ENCODE measurements at regions not wholly inside any gene's neighbourhood (a gene's known extent, or its start where the extent isn't known, plus 50 kb on each side); places are given as distances from the start of the nearest gene placed in this dataset.
"Not testable (repeated sequence)": the region's sequence is repeated elsewhere in the genome, so short reads cannot be mapped to it uniquely, and the experiment has no call there.

GRCh38 chr20:25798174-25798993 lies 101.7 kb upstream of the ZNF337 start:
- H3K36me3 ChIP-seq (ENCODE audit: control insufficient read depth, insufficient read depth, low read length); H3K9me3 ChIP-seq (ENCODE audit: control insufficient read depth, insufficient read depth, low read length); H3K4me1 ChIP-seq (ENCODE audit: control insufficient read depth, insufficient read depth, low read length); H3K27ac ChIP-seq (ENCODE audit: low read length); DNase-seq (ENCODE audit: low read depth, low spot score); H3K4me3 ChIP-seq (ENCODE audit: low read length); H3K27me3 ChIP-seq (ENCODE audit: control insufficient read depth, insufficient read depth, low read length): not testable (repeated sequence)
- WGBS (ENCODE audit: insufficient coverage, insufficient read length) = no CpG with 5 or more reads among the region's 45 CpGs

- DNase-seq (ENCODE audit: low read depth, low spot score); H3K4me1 ChIP-seq (ENCODE audit: control insufficient read depth, insufficient read depth, low read length); H3K27ac ChIP-seq (ENCODE audit: low read length); H3K9me3 ChIP-seq (ENCODE audit: control insufficient read depth, insufficient read depth, low read length); H3K4me3 ChIP-seq (ENCODE audit: low read length); H3K27me3 ChIP-seq (ENCODE audit: control insufficient read depth, insufficient read depth, low read length); H3K36me3 ChIP-seq (ENCODE audit: control insufficient read depth, insufficient read depth, low read length): not testable (repeated sequence)
- no CpG with 5 or more reads among the region's 10 CpGs for WGBS (ENCODE audit: insufficient coverage, insufficient read length)
Measured at GRCh38 chr20:25797062-25797461, 100.4 kb upstream of the ZNF337 start.

GRCh38 chr20:25777241-25777640 lies 80.6 kb upstream of the ZNF337 start:
- H3K4me3 ChIP-seq (ENCODE audit: low read length); H3K4me1 ChIP-seq (ENCODE audit: control insufficient read depth, insufficient read depth, low read length); H3K27ac ChIP-seq (ENCODE audit: low read length); DNase-seq (ENCODE audit: low read depth, low spot score); H3K36me3 ChIP-seq (ENCODE audit: control insufficient read depth, insufficient read depth, low read length); H3K27me3 ChIP-seq (ENCODE audit: control insufficient read depth, insufficient read depth, low read length); H3K9me3 ChIP-seq (ENCODE audit: control insufficient read depth, insufficient read depth, low read length): not testable (repeated sequence)
- WGBS (ENCODE audit: insufficient coverage, insufficient read length) = no CpG with 5 or more reads among the region's 3 CpGs

- not testable (repeated sequence) for H3K27me3 ChIP-seq (ENCODE audit: control insufficient read depth, insufficient read depth, low read length); H3K27ac ChIP-seq (ENCODE audit: low read length); H3K4me3 ChIP-seq (ENCODE audit: low read length); H3K4me1 ChIP-seq (ENCODE audit: control insufficient read depth, insufficient read depth, low read length); DNase-seq (ENCODE audit: low read depth, low spot score); H3K9me3 ChIP-seq (ENCODE audit: control insufficient read depth, insufficient read depth, low read length); H3K36me3 ChIP-seq (ENCODE audit: control insufficient read depth, insufficient read depth, low read length)
- WGBS (ENCODE audit: insufficient coverage, insufficient read length) = no CpG with 5 or more reads among the region's 24 CpGs
Measured at GRCh38 chr20:25774711-25775110, 78.1 kb upstream of the ZNF337 start.

- not testable (repeated sequence) for H3K4me3 ChIP-seq (ENCODE audit: low read length); H3K9me3 ChIP-seq (ENCODE audit: control insufficient read depth, insufficient read depth, low read length); H3K36me3 ChIP-seq (ENCODE audit: control insufficient read depth, insufficient read depth, low read length); H3K27ac ChIP-seq (ENCODE audit: low read length); H3K4me1 ChIP-seq (ENCODE audit: control insufficient read depth, insufficient read depth, low read length); DNase-seq (ENCODE audit: low read depth, low spot score); H3K27me3 ChIP-seq (ENCODE audit: control insufficient read depth, insufficient read depth, low read length)
- no CpG with 5 or more reads among the region's 18 CpGs for WGBS (ENCODE audit: insufficient coverage, insufficient read length)
Measured at GRCh38 chr20:25774203-25774602, 77.5 kb upstream of the ZNF337 start.

GRCh38 chr20:25772437-25772836 lies 75.8 kb upstream of the ZNF337 start:
- DNase-seq (ENCODE audit: low read depth, low spot score); H3K27ac ChIP-seq (ENCODE audit: low read length); H3K4me3 ChIP-seq (ENCODE audit: low read length); H3K36me3 ChIP-seq (ENCODE audit: control insufficient read depth, insufficient read depth, low read length); H3K4me1 ChIP-seq (ENCODE audit: control insufficient read depth, insufficient read depth, low read length); H3K9me3 ChIP-seq (ENCODE audit: control insufficient read depth, insufficient read depth, low read length); H3K27me3 ChIP-seq (ENCODE audit: control insufficient read depth, insufficient read depth, low read length): not testable (repeated sequence)
- no CpG with 5 or more reads among the region's 3 CpGs for WGBS (ENCODE audit: insufficient coverage, insufficient read length)

GRCh38 chr20:25771818-25772217 lies 75.2 kb upstream of the ZNF337 start:
- H3K36me3 ChIP-seq (ENCODE audit: control insufficient read depth, insufficient read depth, low read length) = not testable (repeated sequence)

GRCh38 chr20:25761596-25761995 lies 64.9 kb upstream of the ZNF337 start:
- no peak for DNase-seq (ENCODE audit: low read depth, low spot score)
- Histone ChIP-seq H3K36me3 (ENCODE audit: control insufficient read depth, insufficient read depth, low read length) (no peaks in the 10 kb centered on the region), H3K27ac (ENCODE audit: low read length) (no peak overlapping the region), H3K4me1 (ENCODE audit: control insufficient read depth, insufficient read depth, low read length) (no peaks in the 10 kb centered on the region), H3K9me3 (ENCODE audit: control insufficient read depth, insufficient read depth, low read length) (no peaks in the 10 kb centered on the region), H3K4me3 (ENCODE audit: low read length) (no peak overlapping the region), H3K27me3 (ENCODE audit: control insufficient read depth, insufficient read depth, low read length) (no peaks in the 10 kb centered on the region)

More at GRCh38 chr20:25771818-25772217, 75.2 kb upstream of the ZNF337 start:
- H3K4me1 ChIP-seq (ENCODE audit: control insufficient read depth, insufficient read depth, low read length); H3K4me3 ChIP-seq (ENCODE audit: low read length); H3K27ac ChIP-seq (ENCODE audit: low read length); H3K9me3 ChIP-seq (ENCODE audit: control insufficient read depth, insufficient read depth, low read length); DNase-seq (ENCODE audit: low read depth, low spot score); H3K27me3 ChIP-seq (ENCODE audit: control insufficient read depth, insufficient read depth, low read length): not testable (repeated sequence)
- no CpG with 5 or more reads among the region's 1 CpG for WGBS (ENCODE audit: insufficient coverage, insufficient read length)

- H3K4me3 ChIP-seq (ENCODE audit: low read length); DNase-seq (ENCODE audit: low read depth, low spot score); H3K9me3 ChIP-seq (ENCODE audit: control insufficient read depth, insufficient read depth, low read length); H3K27me3 ChIP-seq (ENCODE audit: control insufficient read depth, insufficient read depth, low read length); H3K36me3 ChIP-seq (ENCODE audit: control insufficient read depth, insufficient read depth, low read length); H3K27ac ChIP-seq (ENCODE audit: low read length); H3K4me1 ChIP-seq (ENCODE audit: control insufficient read depth, insufficient read depth, low read length): not testable (repeated sequence)
- WGBS (ENCODE audit: insufficient coverage, insufficient read length) = no CpG with 5 or more reads among the region's 2 CpGs
Measured at GRCh38 chr20:25761046-25761445, 64.4 kb upstream of the ZNF337 start.

- H3K36me3 ChIP-seq (ENCODE audit: control insufficient read depth, insufficient read depth, low read length) = no peaks in the 10 kb centered on the region
- H3K27ac ChIP-seq (ENCODE audit: low read length) = no peak overlapping the region
- WGBS (ENCODE audit: insufficient coverage, insufficient read length) = no CpG with 5 or more reads among the region's 36 CpGs
- H3K4me1 ChIP-seq (ENCODE audit: control insufficient read depth, insufficient read depth, low read length) = peaks cover 2% of the 10 kb centered on the region; the same call in 1 of the 2 replicates
- no peak overlapping the region for H3K4me3 ChIP-seq (ENCODE audit: low read length)
- no peaks in the 10 kb centered on the region for H3K27me3 ChIP-seq (ENCODE audit: control insufficient read depth, insufficient read depth, low read length)
- DNase-seq (ENCODE audit: low read depth, low spot score) = no peak
- H3K9me3 ChIP-seq (ENCODE audit: control insufficient read depth, insufficient read depth, low read length) = no peaks in the 10 kb centered on the region
Measured at GRCh38 chr20:25750765-25751696, 54.4 kb upstream of the ZNF337 start.
